ENCODE measurements at regions not wholly inside any gene's neighbourhood (a gene's known extent, or its start where the extent isn't known, plus 50 kb on each side); places are given as distances from the start of the nearest gene placed in this dataset.

- Histone ChIP-seq H2AFZ (no peak overlapping the region), H3K4me3 (no peak overlapping the region), H3K9me2 (ENCODE audit: insufficient read depth) (no peaks in the 10 kb centered on the region), H3K79me2 (replicated peaks; ENCODE audit: insufficient read depth) (peaks cover 11% of the 10 kb centered on the region), H3K27ac (ENCODE audit: low read depth) (no peak overlapping the region), H3K27me3 (ENCODE audit: insufficient read depth) (no peaks in the 10 kb centered on the region), H3K4me1 (ENCODE audit: insufficient read depth) (peaks cover 13% of the 10 kb centered on the region), H3K4me2 (no peak overlapping the region), H3K36me3 (ENCODE audit: insufficient read depth) (no peaks in the 10 kb centered on the region), H4K20me1 (replicated peaks; ENCODE audit: insufficient read depth) (no peaks in the 10 kb centered on the region), H3F3A (replicated peaks; ENCODE audit: low read depth) (no peaks in the 10 kb centered on the region)
- no peak for ATAC-seq
- Mint-ChIP-seq H3K9me3 (no peaks in the 10 kb centered on the region), H3K4me1 (peaks cover 19% of the 10 kb centered on the region), H3K4me3 (no peak overlapping the region), H3K27me3 (ENCODE audit: insufficient read depth, low read depth, poor library complexity) (peaks cover 14% of the 10 kb centered on the region), H3K27ac (no peak overlapping the region), H3K36me3 (ENCODE audit: low read depth) (peaks cover 6% of the 10 kb centered on the region)
- TF ChIP-seq CTCF (conservative IDR thresholded peaks at IDR 0.05; ENCODE audit: low read depth in 2 of 2) (no peak), POLR2AphosphoS5 (IDR thresholded peaks at IDR 0.05; ENCODE audit: low read depth) (no peak), EZH2 (IDR thresholded peaks at IDR 0.05; ENCODE audit: low read depth, unreplicated experiment) (no peak), ZNF114 (CRISPR knock-in tag; IDR thresholded peaks at IDR 0.05) (no peak), CREB1 (CRISPR knock-in tag; IDR thresholded peaks at IDR 0.05; ENCODE audit: low read depth) (no peak), ZNF462 (CRISPR knock-in tag; IDR thresholded peaks at IDR 0.05) (no peak), JUNB (IDR thresholded peaks at IDR 0.05; ENCODE audit: unreplicated experiment) (no peak), ETS1 (IDR thresholded peaks at IDR 0.05) (no peak), STAT1 (IDR thresholded peaks at IDR 0.05; ENCODE audit: unreplicated experiment) (no peak), NANOG (IDR thresholded peaks at IDR 0.05; ENCODE audit: borderline replicate concordance) (no peak), EZH2phosphoT487 (IDR thresholded peaks at IDR 0.05; ENCODE audit: unreplicated experiment) (no peak), ZNF331 (CRISPR knock-in tag; IDR thresholded peaks at IDR 0.05; ENCODE audit: low read depth) (no peak)
- TF ChIP-seq, protein P1, sequence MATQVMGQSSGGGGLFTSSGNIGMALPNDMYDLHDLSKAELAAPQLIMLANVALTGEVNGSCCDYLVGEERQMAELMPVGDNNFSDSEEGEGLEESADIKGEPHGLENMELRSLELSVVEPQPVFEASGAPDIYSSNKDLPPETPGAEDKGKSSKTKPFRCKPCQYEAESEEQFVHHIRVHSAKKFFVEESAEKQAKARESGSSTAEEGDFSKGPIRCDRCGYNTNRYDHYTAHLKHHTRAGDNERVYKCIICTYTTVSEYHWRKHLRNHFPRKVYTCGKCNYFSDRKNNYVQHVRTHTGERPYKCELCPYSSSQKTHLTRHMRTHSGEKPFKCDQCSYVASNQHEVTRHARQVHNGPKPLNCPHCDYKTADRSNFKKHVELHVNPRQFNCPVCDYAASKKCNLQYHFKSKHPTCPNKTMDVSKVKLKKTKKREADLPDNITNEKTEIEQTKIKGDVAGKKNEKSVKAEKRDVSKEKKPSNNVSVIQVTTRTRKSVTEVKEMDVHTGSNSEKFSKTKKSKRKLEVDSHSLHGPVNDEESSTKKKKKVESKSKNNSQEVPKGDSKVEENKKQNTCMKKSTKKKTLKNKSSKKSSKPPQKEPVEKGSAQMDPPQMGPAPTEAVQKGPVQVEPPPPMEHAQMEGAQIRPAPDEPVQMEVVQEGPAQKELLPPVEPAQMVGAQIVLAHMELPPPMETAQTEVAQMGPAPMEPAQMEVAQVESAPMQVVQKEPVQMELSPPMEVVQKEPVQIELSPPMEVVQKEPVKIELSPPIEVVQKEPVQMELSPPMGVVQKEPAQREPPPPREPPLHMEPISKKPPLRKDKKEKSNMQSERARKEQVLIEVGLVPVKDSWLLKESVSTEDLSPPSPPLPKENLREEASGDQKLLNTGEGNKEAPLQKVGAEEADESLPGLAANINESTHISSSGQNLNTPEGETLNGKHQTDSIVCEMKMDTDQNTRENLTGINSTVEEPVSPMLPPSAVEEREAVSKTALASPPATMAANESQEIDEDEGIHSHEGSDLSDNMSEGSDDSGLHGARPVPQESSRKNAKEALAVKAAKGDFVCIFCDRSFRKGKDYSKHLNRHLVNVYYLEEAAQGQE (IDR thresholded peaks at IDR 0.05; ENCODE audit: unreplicated experiment), result no peak
- DNase-seq (ENCODE audit: low spot score), result no peak
Measured at GRCh38 chr1:244974106-244974505, 109.8 kb upstream of the HNRNPU start.
